ENCODE measurements at regions not wholly inside any gene's neighbourhood (a gene's known extent, or its start where the extent isn't known, plus 50 kb on each side); places are given as distances from the start of the nearest gene placed in this dataset.

DNA sequence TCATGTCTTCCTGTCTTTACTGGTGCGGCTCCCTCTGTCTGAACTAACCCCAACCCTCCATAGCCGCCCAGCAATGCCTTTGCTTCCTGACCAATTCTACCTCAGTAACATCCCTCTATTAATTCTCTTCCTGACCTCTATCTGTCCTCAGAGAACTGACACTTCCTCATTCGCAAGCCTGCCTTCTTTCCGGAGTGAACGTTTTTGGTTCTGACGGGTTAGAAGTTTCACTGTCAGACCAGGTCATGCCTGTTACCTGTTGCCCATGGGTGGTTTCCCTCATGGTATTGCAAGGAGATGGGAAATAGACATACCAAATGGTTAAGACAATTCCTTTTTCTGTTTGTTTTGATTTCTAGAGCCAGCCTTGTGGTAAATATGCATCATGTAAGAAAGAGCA, 453.4 kb upstream of the SLC14A2 start:
- Mint-ChIP-seq H3K27ac (no peak overlapping the region), H3K4me3 (peak overlapping the region; percentile 0), H3K27me3 (no peaks in the 10 kb centered on the region), H3K4me1 (peaks cover 14% of the 10 kb centered on the region), H3K9me3 (ENCODE audit: insufficient read depth) (no peaks in the 10 kb centered on the region)
- H3K4me3 ChIP-seq (ENCODE audit: control extremely low read depth in 1 of 5, extremely low read depth in 1 of 5, insufficient read depth in 1 of 5, low read depth in 2 of 5, low read length in 4 of 5) = no peak overlapping the region
- H4K20me1 ChIP-seq (ENCODE audit: control insufficient read depth, insufficient read depth, low read length, poor library complexity, severe bottlenecking) = no peaks in the 10 kb centered on the region
- intact Hi-C loops (cut with micrococcal nuclease) = no loop called here
- H2AFZ ChIP-seq (ENCODE audit: insufficient read depth, low read depth, low read length, poor library complexity, severe bottlenecking) = no peak overlapping the region
- peaks cover 6 to 8% of the 10 kb centered on the region in 2 donors for H3K4me1 ChIP-seq (ENCODE audit: control insufficient read depth in 2 of 2, insufficient read depth in 2 of 2, low read length in 2 of 2)
- no peak overlapping the region for H3K9ac ChIP-seq (ENCODE audit: low read length)
- WGBS (ENCODE audit: insufficient coverage) = 44% methylated on average over 5 of the region's 6 CpGs
- no peaks in the 10 kb centered on the region for H3K27me3 ChIP-seq (replicated peaks in 1 of 4; ENCODE audit: control extremely low read depth in 1 of 4, control insufficient read depth in 3 of 4, insufficient read depth in 4 of 4, low read length in 3 of 4)
- DNase-seq (peak; percentile 41), ATAC-seq (ENCODE audit: low read depth) (peak; percentile 68)
- no peaks in the 10 kb centered on the region for H3K36me3 ChIP-seq (replicated peaks in 1 of 2; ENCODE audit: control extremely low read depth in 1 of 2, control insufficient read depth in 1 of 2, extremely low read depth in 1 of 2, insufficient read depth in 2 of 2, low read length in 1 of 2)
- H3K9me3 ChIP-seq (ENCODE audit: control extremely low read depth in 1 of 3, control insufficient read depth in 2 of 3, insufficient read depth in 1 of 3, low read length in 2 of 3) = no peaks in the 10 kb centered on the region
- H3K4me2 ChIP-seq (replicated peaks; ENCODE audit: low read depth, low read length, poor library complexity, severe bottlenecking) = peak overlapping the region; percentile 34
- H3K79me2 ChIP-seq (ENCODE audit: control insufficient read depth, insufficient read depth, low read length) = no peaks in the 10 kb centered on the region
- H3K27ac ChIP-seq (ENCODE audit: low read length in 2 of 2) = no peak overlapping the region
- TF ChIP-seq, protein P1, sequence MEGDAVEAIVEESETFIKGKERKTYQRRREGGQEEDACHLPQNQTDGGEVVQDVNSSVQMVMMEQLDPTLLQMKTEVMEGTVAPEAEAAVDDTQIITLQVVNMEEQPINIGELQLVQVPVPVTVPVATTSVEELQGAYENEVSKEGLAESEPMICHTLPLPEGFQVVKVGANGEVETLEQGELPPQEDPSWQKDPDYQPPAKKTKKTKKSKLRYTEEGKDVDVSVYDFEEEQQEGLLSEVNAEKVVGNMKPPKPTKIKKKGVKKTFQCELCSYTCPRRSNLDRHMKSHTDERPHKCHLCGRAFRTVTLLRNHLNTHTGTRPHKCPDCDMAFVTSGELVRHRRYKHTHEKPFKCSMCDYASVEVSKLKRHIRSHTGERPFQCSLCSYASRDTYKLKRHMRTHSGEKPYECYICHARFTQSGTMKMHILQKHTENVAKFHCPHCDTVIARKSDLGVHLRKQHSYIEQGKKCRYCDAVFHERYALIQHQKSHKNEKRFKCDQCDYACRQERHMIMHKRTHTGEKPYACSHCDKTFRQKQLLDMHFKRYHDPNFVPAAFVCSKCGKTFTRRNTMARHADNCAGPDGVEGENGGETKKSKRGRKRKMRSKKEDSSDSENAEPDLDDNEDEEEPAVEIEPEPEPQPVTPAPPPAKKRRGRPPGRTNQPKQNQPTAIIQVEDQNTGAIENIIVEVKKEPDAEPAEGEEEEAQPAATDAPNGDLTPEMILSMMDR (IDR thresholded peaks at IDR 0.05) = no peak
- no peak for TF ChIP-seq EZH2 (IDR thresholded peaks at IDR 0.05; ENCODE audit: borderline replicate concordance, insufficient read depth, low read depth, low read length, poor library complexity, severe bottlenecking)
- POLR2A ChIA-PET = no interaction called here
- CTCF ChIA-PET = no interaction called here

DNA sequence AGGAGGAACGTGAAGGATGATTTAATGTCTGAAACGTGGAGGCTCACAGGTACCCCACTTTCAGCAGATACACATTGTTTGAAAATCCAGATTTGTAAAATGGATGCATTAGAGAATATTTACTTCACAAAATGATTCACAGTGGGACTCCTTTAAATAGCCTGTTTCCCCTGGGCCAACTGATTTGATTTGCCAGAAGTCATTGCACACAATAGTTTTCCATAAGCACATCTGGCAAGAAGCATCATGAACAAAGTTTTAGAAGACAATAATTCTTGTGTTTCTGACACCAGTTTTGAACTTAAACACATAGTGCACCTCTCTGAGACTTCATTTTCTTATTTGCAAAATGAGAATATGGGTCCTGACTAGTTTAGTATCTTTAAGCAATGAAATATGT, 451.4 kb upstream of the SLC14A2 start:
- Mint-ChIP-seq H3K4me3 (no peak overlapping the region), H3K4me1 (peaks cover 14% of the 10 kb centered on the region), H3K9me3 (ENCODE audit: insufficient read depth) (no peaks in the 10 kb centered on the region), H3K27ac (no peak overlapping the region), H3K27me3 (no peaks in the 10 kb centered on the region)
- ChIA-PET CTCF (no interaction called here), POLR2A (no interaction called here)
- TF ChIP-seq, protein P1 (IDR thresholded peaks at IDR 0.05) = no peak
- no peak for TF ChIP-seq EZH2 (IDR thresholded peaks at IDR 0.05; ENCODE audit: borderline replicate concordance, insufficient read depth, low read depth, low read length, poor library complexity, severe bottlenecking)
- Histone ChIP-seq H4K20me1 (ENCODE audit: control insufficient read depth, insufficient read depth, low read length, poor library complexity, severe bottlenecking) (no peaks in the 10 kb centered on the region), H3K27ac (ENCODE audit: low read length in 2 of 2) (no peak overlapping the region), H3K36me3 (replicated peaks in 1 of 2; ENCODE audit: control extremely low read depth in 1 of 2, control insufficient read depth in 1 of 2, extremely low read depth in 1 of 2, insufficient read depth in 2 of 2, low read length in 1 of 2) (no peaks in the 10 kb centered on the region), H3K9me3 (ENCODE audit: control extremely low read depth in 1 of 3, control insufficient read depth in 2 of 3, insufficient read depth in 1 of 3, low read length in 2 of 3) (no peaks in the 10 kb centered on the region), H3K4me1 (ENCODE audit: control insufficient read depth in 2 of 2, insufficient read depth in 2 of 2, low read length in 2 of 2) (peaks cover 6 to 8% of the 10 kb centered on the region in 2 donors), H3K4me3 (ENCODE audit: control extremely low read depth in 1 of 5, extremely low read depth in 1 of 5, insufficient read depth in 1 of 5, low read depth in 2 of 5, low read length in 4 of 5) (no peak overlapping the region), H3K79me2 (ENCODE audit: control insufficient read depth, insufficient read depth, low read length) (no peaks in the 10 kb centered on the region), H2AFZ (ENCODE audit: insufficient read depth, low read depth, low read length, poor library complexity, severe bottlenecking) (no peak overlapping the region), H3K27me3 (replicated peaks in 1 of 4; ENCODE audit: control extremely low read depth in 1 of 4, control insufficient read depth in 3 of 4, insufficient read depth in 4 of 4, low read length in 3 of 4) (no peaks in the 10 kb centered on the region), H3K4me2 (replicated peaks; ENCODE audit: low read depth, low read length, poor library complexity, severe bottlenecking) (no peak overlapping the region), H3K9ac (ENCODE audit: low read length) (no peak overlapping the region)
- DNase-seq (no peak), ATAC-seq (ENCODE audit: low read depth) (no peak)
- WGBS (ENCODE audit: insufficient coverage) = no CpG with 5 or more reads among the region's 2 CpGs
- intact Hi-C loops (cut with micrococcal nuclease) = no loop called here
